GM10847 (cell line): ENCODE measurements at regions not wholly inside any gene's neighbourhood (a gene's known extent, or its start where the extent isn't known, plus 50 kb on each side); places are given as distances from the start of the nearest gene placed in this dataset.

Source experiments
- POLR2A ChIP-seq: IDR thresholded peaks from 2 replicates; pipeline ENCODE4 v1.6.1; 2011; ENCODE audit not compliant: insufficient read length; ENCODE audit errors: extremely low read depth

- no peak for TF ChIP-seq POLR2A
Measured at GRCh38 chr1:244914761-244915160, 50.4 kb upstream of the HNRNPU start.
